ENCODE measurements at regions not wholly inside any gene's neighbourhood (a gene's known extent, or its start where the extent isn't known, plus 50 kb on each side); places are given as distances from the start of the nearest gene placed in this dataset.

- TF ChIP-seq CTCF (IDR thresholded peaks at IDR 0.05; ENCODE audit: poor library complexity, severe bottlenecking), result no peak
- no peak for TF ChIP-seq EP300 (conservative IDR thresholded peaks at IDR 0.05; ENCODE audit: poor library complexity, severe bottlenecking)
- no peak for TF ChIP-seq EZH2 (IDR thresholded peaks at IDR 0.05; ENCODE audit: borderline replicate concordance, insufficient read depth, low read length, poor library complexity, severe bottlenecking)
- TF ChIP-seq MXI1 (conservative IDR thresholded peaks at IDR 0.05; ENCODE audit: poor library complexity, severe bottlenecking), result no peak
Measured at GRCh38 chr5:154534457-154535050, 56.5 kb upstream of the HAND1 start.
